IMR-90 (cell line): ENCODE measurements at regions not wholly inside any gene's neighbourhood (a gene's known extent, or its start where the extent isn't known, plus 50 kb on each side); places are given as distances from the start of the nearest gene placed in this dataset.

Source experiments
- ATAC-seq: fragments of 200-7000 bp; cut with Tn5 transposase; 2 replicates; pipeline ENCODE4 v1.9.1; 2020; ENCODE audit warnings: low read depth, mild to moderate bottlenecking, moderate library complexity
- BruUV-seq: library from RNA; stranded (reverse); fragments of 400-500 nt; replicated peaks from 2 replicates; lab custom pipeline; 2021; lab: Mats Ljungman, UMichigan
- CTCF ChIA-PET: fragments of 300-600 bp; formaldehyde crosslinking; extraction: SDS; loops from one replicate; lab custom pipeline; 2021; ENCODE audit warnings: antibody characterized with exemption; lab: Yijun Ruan, JAX
- POLR2A ChIA-PET: fragments of 300-600 bp; sonication (Branson Sonifier 250); formaldehyde crosslinking; loops from one replicate; lab custom pipeline; 2022; ENCODE audit warnings: antibody characterized with exemption; ENCODE audit not compliant: unreplicated experiment; lab: Charles Lee
- DNase-seq: peaks from one replicate; pipeline ENCODE4 v3.0.0; 2013
- H2AFZ ChIP-seq: replicated peaks from 2 replicates; pipeline ENCODE3; 2013; ENCODE audit warnings: low read length, mild to moderate bottlenecking; ENCODE audit not compliant: poor library complexity
- H2AK5ac ChIP-seq: 2 replicates; pipeline ENCODE4 v1.6.1; 2013; ENCODE audit warnings: low read depth, low read length, inconsistent platforms
- H2AK9ac ChIP-seq: replicated peaks from 2 replicates; pipeline ENCODE3; 2013; ENCODE audit warnings: mild to moderate bottlenecking, low read depth, low read length, moderate library complexity; ENCODE audit not compliant: poor library complexity
- H2BK120ac ChIP-seq: 2 replicates; pipeline ENCODE4 v1.6.1; 2013; ENCODE audit warnings: low read depth, low read length, inconsistent platforms
- H2BK15ac ChIP-seq: 3 replicates; pipeline ENCODE4 v1.6.1; 2013; ENCODE audit warnings: low read depth, low read length, inconsistent platforms
- H2BK20ac ChIP-seq: 2 replicates; pipeline ENCODE4 v1.6.1; 2013; ENCODE audit warnings: low read depth, mild to moderate bottlenecking, inconsistent platforms, low read length, moderate library complexity
- H2BK5ac ChIP-seq: 2 replicates; pipeline ENCODE4 v1.6.1; 2013; ENCODE audit warnings: mild to moderate bottlenecking, low read depth, low read length, inconsistent platforms; ENCODE audit not compliant: poor library complexity, severe bottlenecking
- H3K14ac ChIP-seq: replicated peaks from 2 replicates; pipeline ENCODE4 v1.6.1; 2013; ENCODE audit warnings: low read depth, low read length, inconsistent platforms
- H3K18ac ChIP-seq: 2 replicates; pipeline ENCODE4 v1.6.1; 2013; ENCODE audit warnings: low read depth, low read length, control low read depth
- H3K23ac ChIP-seq: 2 replicates; pipeline ENCODE4 v1.6.1; 2013; ENCODE audit warnings: low read depth, low read length, inconsistent platforms
- H3K27ac ChIP-seq: 2 replicates; pipeline ENCODE4 v1.5.1; 2013; ENCODE audit warnings: mild to moderate bottlenecking, control low read depth, low read length; ENCODE audit not compliant: insufficient read depth
- H3K27me3 ChIP-seq: 2 replicates; pipeline ENCODE4 v1.6.1; 2013; ENCODE audit warnings: low read length; ENCODE audit not compliant: control insufficient read depth, insufficient read depth
- H3K36me3 ChIP-seq: 2 replicates; pipeline ENCODE4 v1.6.1; 2013; ENCODE audit warnings: low read length, mixed read lengths; ENCODE audit not compliant: control insufficient read depth, insufficient read depth
- H3K4ac ChIP-seq: 2 replicates; pipeline ENCODE4 v1.6.1; 2013; ENCODE audit warnings: low read depth, low read length, inconsistent platforms
- H3K4me1 ChIP-seq: 2 replicates; pipeline ENCODE4 v1.6.1; 2013; ENCODE audit warnings: low read length, mixed read lengths; ENCODE audit not compliant: control insufficient read depth, insufficient read depth
- H3K4me2 ChIP-seq: 2 replicates; pipeline ENCODE4 v1.6.1; 2013; ENCODE audit warnings: low read depth, mild to moderate bottlenecking, control low read depth, low read length, moderate library complexity
- H3K4me3 ChIP-seq: 2 replicates; pipeline ENCODE4 v1.5.1; 2013; ENCODE audit warnings: low read depth, mild to moderate bottlenecking, control low read depth, low read length, moderate library complexity; ENCODE audit not compliant: insufficient read depth
- H3K56ac ChIP-seq: 2 replicates; pipeline ENCODE4 v1.6.1; 2013; ENCODE audit warnings: low read length, inconsistent platforms; ENCODE audit not compliant: insufficient read depth; ENCODE audit errors: extremely low read depth
- H3K79me1 ChIP-seq, 2 experiments: 2 replicates each; pipeline ENCODE4 v1.6.1; 2013; ENCODE audit warnings: low read length in 2 of 2, inconsistent platforms in 1 of 2, low read depth in 1 of 2
- H3K9ac ChIP-seq: 2 replicates; pipeline ENCODE4 v1.6.1; 2013; ENCODE audit warnings: low read depth, low read length, control low read depth
- H3K9me1 ChIP-seq: 2 replicates; pipeline ENCODE4 v1.6.1; 2013; ENCODE audit warnings: low read length, inconsistent platforms; ENCODE audit not compliant: insufficient read depth
- H3K9me3 ChIP-seq: 2 replicates; pipeline ENCODE4 v1.6.1; 2013; ENCODE audit warnings: low read length; ENCODE audit not compliant: control insufficient read depth, insufficient read depth
- H4K20me1 ChIP-seq: 2 replicates; pipeline ENCODE4 v1.6.1; 2013; ENCODE audit warnings: low read length, inconsistent platforms; ENCODE audit not compliant: insufficient read depth
- H4K5ac ChIP-seq: 2 replicates; pipeline ENCODE4 v1.6.1; 2013; ENCODE audit warnings: mild to moderate bottlenecking, low read depth, low read length, control low read depth
- H4K8ac ChIP-seq, 2 experiments: 2 replicates each; pipeline ENCODE4 v1.6.1; 2013; ENCODE audit warnings: low read depth in 2 of 2, low read length in 2 of 2, control low read depth in 1 of 2, inconsistent platforms in 1 of 2
- H4K91ac ChIP-seq: 2 replicates; pipeline ENCODE4 v1.6.1; 2013; ENCODE audit warnings: low read depth, low read length, inconsistent platforms; ENCODE audit not compliant: insufficient read depth
- MAZ ChIP-seq: IDR thresholded peaks from 2 replicates; pipeline ENCODE4 v1.6.1; 2012; ENCODE audit warnings: low read depth, mild to moderate bottlenecking, low read length, improper control_type of control experiment, moderate library complexity, borderline replicate concordance
- WGBS, 2 experiments: methylation state at CpG; one replicate each; pipeline versions ENCODE4 v1.1.5 to v1.1.7; 2013; ENCODE audit warnings: missing lambda C conversion rate in 2 of 2; ENCODE audit not compliant: insufficient read length in 1 of 2; ENCODE audit errors: extremely low coverage in 2 of 2; 5-methylcytosine and 5-hydroxymethylcytosine counted together
- dilution Hi-C: fragments of 300-500 bp; cut with HindIII; formaldehyde crosslinking; loops from one replicate; pipeline ENCODE4 v1.14.3; 2018; ENCODE audit warnings: low sequenced_read_pairs; ENCODE audit not compliant: unreplicated experiment
- in situ Hi-C: fragments of 300-500 bp; cut with MboI; formaldehyde crosslinking; loops from 3 replicates; pipeline ENCODE4 v1.14.3; 2019; ENCODE audit warnings: low sequenced_read_pairs, inconsistent platforms, mixed read lengths
- intact Hi-C: fragments of 100-400 bp; cut with micrococcal nuclease; formaldehyde crosslinking; loops from 2 replicates; pipeline ENCODE4 v1.10.0; 2022

DNA sequence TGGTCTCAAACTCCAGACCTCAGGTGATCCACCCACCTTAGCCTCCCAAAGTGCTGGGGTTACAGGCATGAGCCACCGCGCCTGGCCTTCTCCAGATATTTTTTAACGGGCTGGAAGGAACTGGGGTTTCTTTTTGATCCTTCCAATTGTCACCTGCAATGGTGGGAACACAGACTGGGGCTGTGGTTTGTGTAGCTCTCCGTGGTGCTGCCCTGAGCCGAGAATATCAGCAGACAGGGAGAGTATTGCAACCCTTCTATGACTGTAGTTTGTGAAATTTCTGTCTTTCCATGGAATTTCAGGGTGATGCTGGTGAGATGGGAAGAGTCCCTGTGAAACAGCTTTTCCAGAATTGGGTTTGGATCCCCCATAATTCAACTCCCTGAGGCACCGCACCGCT lies 263.5 kb downstream of the ENGASE start:
- Histone ChIP-seq H3K36me3 (no peaks in the 10 kb centered on the region), H3K4me1 (no peaks in the 10 kb centered on the region), H3K56ac (no peak overlapping the region), H2AK9ac (no peak overlapping the region), H3K79me1 (no peaks in the 10 kb centered on the region), H3K9me3 (no peaks in the 10 kb centered on the region), H4K5ac (no peak overlapping the region), H4K91ac (no peak overlapping the region), H4K20me1 (no peaks in the 10 kb centered on the region), H2BK120ac (no peak overlapping the region), H3K23ac (no peak overlapping the region), H2BK5ac (no peak overlapping the region), H3K14ac (no peak overlapping the region), H2BK15ac (no peak overlapping the region), H3K4ac (no peak overlapping the region), H2BK20ac (no peak overlapping the region), H2AK5ac (no peak overlapping the region), H3K9me1 (no peaks in the 10 kb centered on the region), H3K27ac (no peak overlapping the region), H3K4me2 (no peak overlapping the region), H3K27me3 (no peaks in the 10 kb centered on the region; the same call in 1 of the 2 replicates), H2AFZ (no peak overlapping the region), H4K8ac (no peak overlapping the region), H3K9ac (no peak overlapping the region), H3K4me3 (no peak overlapping the region), H3K18ac (no peak overlapping the region)
- BruUV-seq: no TSS peak
- no CpG with 5 or more reads among the region's 7 CpGs for WGBS, 2 experiments
- POLR2A ChIA-PET: no interaction called here
- ATAC-seq: no peak
- dilution Hi-C loops (no loop called here), intact Hi-C loops (no loop called here), in situ Hi-C loops (no loop called here)
- no peak for TF ChIP-seq MAZ
- DNase-seq: no peak
- CTCF ChIA-PET: no interaction called here
